ENCODE measurements at regions not wholly inside any gene's neighbourhood (a gene's known extent, or its start where the extent isn't known, plus 50 kb on each side); places are given as distances from the start of the nearest gene placed in this dataset.

DNA sequence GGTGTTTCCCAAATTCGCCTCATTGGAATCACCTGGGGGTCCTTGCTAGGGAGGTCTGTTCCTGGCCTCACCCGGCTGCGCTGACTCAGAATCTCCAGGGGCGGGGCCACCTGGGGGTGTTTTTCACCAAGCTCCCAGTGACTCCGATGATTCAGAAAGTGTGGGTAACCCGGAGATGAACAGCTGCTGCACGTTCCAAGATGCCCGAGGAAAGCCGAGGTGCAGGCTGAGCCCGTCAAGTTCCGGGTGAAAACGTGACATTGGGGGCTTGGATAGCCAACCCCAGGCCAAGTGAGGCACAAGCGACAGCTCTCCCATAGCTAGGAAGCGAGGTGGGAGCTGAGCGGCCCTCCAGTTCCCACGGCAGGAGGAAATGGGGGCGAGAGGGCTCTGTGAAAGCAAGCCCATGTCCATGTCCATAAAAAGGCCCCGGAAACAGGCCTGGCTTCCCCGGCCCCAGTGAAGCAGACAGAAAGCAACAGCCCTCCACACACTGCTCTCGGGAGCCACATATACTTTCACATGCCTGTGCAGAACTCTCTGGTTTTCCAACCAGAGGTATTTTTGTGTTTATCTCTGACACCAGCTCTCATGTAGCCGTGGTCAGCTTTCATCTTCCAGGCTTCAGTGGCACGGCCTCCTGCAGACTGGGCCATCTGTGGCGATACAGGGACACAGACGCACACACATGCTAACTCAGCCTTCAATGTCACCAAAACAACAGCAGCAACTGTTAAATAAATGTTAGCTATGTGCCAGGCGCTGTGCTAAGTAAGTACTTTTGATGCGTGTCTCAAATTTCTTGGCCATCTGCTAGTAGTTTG, 90.7 kb upstream of the CCDC28A start:
- TF ChIP-seq, protein P1, sequence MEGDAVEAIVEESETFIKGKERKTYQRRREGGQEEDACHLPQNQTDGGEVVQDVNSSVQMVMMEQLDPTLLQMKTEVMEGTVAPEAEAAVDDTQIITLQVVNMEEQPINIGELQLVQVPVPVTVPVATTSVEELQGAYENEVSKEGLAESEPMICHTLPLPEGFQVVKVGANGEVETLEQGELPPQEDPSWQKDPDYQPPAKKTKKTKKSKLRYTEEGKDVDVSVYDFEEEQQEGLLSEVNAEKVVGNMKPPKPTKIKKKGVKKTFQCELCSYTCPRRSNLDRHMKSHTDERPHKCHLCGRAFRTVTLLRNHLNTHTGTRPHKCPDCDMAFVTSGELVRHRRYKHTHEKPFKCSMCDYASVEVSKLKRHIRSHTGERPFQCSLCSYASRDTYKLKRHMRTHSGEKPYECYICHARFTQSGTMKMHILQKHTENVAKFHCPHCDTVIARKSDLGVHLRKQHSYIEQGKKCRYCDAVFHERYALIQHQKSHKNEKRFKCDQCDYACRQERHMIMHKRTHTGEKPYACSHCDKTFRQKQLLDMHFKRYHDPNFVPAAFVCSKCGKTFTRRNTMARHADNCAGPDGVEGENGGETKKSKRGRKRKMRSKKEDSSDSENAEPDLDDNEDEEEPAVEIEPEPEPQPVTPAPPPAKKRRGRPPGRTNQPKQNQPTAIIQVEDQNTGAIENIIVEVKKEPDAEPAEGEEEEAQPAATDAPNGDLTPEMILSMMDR (IDR thresholded peaks at IDR 0.05 in 2 of 3, conservative IDR thresholded peaks at IDR 0.05 in 1 of 3; ENCODE audit: control insufficient read depth in 2 of 3, extremely low read depth in 1 of 3, insufficient read depth in 1 of 3, low read depth in 3 of 3, low read length in 3 of 3) = no peak
- no peak for TF ChIP-seq NBN (IDR thresholded peaks at IDR 0.05)
- TF ChIP-seq SREBF2 (IDR thresholded peaks at IDR 0.05; ENCODE audit: low read length) = no peak
- TF ChIP-seq, protein P2, sequence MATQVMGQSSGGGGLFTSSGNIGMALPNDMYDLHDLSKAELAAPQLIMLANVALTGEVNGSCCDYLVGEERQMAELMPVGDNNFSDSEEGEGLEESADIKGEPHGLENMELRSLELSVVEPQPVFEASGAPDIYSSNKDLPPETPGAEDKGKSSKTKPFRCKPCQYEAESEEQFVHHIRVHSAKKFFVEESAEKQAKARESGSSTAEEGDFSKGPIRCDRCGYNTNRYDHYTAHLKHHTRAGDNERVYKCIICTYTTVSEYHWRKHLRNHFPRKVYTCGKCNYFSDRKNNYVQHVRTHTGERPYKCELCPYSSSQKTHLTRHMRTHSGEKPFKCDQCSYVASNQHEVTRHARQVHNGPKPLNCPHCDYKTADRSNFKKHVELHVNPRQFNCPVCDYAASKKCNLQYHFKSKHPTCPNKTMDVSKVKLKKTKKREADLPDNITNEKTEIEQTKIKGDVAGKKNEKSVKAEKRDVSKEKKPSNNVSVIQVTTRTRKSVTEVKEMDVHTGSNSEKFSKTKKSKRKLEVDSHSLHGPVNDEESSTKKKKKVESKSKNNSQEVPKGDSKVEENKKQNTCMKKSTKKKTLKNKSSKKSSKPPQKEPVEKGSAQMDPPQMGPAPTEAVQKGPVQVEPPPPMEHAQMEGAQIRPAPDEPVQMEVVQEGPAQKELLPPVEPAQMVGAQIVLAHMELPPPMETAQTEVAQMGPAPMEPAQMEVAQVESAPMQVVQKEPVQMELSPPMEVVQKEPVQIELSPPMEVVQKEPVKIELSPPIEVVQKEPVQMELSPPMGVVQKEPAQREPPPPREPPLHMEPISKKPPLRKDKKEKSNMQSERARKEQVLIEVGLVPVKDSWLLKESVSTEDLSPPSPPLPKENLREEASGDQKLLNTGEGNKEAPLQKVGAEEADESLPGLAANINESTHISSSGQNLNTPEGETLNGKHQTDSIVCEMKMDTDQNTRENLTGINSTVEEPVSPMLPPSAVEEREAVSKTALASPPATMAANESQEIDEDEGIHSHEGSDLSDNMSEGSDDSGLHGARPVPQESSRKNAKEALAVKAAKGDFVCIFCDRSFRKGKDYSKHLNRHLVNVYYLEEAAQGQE (IDR thresholded peaks at IDR 0.05; ENCODE audit: low read depth, low read length) = no peak
- no peak for TF ChIP-seq POLR2A (IDR thresholded peaks at IDR 0.05; ENCODE audit: low read depth, low read length)

Data from GM12878 (cell line).